Neutrophil (primary cell): ENCODE measurements at regions not wholly inside any gene's neighbourhood (a gene's known extent, or its start where the extent isn't known, plus 50 kb on each side); places are given as distances from the start of the nearest gene placed in this dataset.

ENCODE experiments used
- H3K27ac ChIP-seq: fragments of 200-600 bp; sonication (generic); 2 replicates; pipeline ENCODE4 v1.5.1; 2016; ENCODE audit warnings: mild to moderate bottlenecking, moderate library complexity
- H3K27me3 ChIP-seq: fragments of 200-600 bp; sonication (generic); 2 replicates; pipeline ENCODE4 v1.6.0; 2016; ENCODE audit warnings: mild to moderate bottlenecking
- H3K36me3 ChIP-seq: fragments of 200-600 bp; sonication (generic); 2 replicates; pipeline ENCODE4 v1.5.1; 2017
- H3K4me1 ChIP-seq, 2 experiments: fragments of 200-600 bp in 1 of 2; sonication (generic) in 1 of 2; 1 replicate in 1 of 2; 2 replicates in 1 of 2; pipeline versions ENCODE4 v1.5.1 to v1.6.1; 2013 to 2016; ENCODE audit warnings: low read depth in 1 of 2, low read length in 1 of 2, mild to moderate bottlenecking in 1 of 2, moderate library complexity in 1 of 2; ENCODE audit not compliant: control insufficient read depth in 1 of 2, insufficient read depth in 1 of 2
- H3K4me3 ChIP-seq, 2 experiments: fragments of 200-600 bp in 1 of 2; sonication (generic) in 1 of 2; 1 replicate in 1 of 2; 2 replicates in 1 of 2; pipeline ENCODE4 v1.5.1; 2013 to 2016; ENCODE audit warnings: low read depth in 1 of 2, low read length in 1 of 2, mild to moderate bottlenecking in 1 of 2, moderate library complexity in 1 of 2
- H3K9me3 ChIP-seq: fragments of 200-600 bp; sonication (generic); 2 replicates; pipeline ENCODE4 v1.5.1; 2016
- TF ChIP-seq, protein P1 (sequence below): fragments of 200-600 bp; sonication (generic); IDR thresholded peaks from 2 replicates; pipeline ENCODE4 v1.5.1; 2016; ENCODE audit warnings: antibody characterized with exemption

DNA sequence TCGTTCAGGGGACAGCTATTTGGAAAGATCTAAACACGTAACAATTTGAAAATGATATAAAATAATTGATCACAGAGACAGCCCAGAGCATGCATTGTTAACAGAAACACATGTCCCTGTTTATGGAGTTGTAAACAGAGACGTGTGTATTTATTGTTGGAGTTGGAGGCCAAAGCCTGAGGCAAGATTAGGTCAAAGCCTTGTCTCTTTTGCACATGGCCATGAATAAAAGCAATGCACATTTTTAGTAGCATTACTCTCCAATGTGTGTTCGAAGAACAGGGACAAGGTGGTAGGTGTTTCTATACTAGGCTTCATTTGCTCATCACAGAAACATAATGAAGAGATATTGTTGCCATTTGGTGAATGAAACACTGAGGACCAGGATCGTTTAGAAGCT, 841.5 kb upstream of the FANCL start:
- Histone ChIP-seq H3K27ac (no peak overlapping the region), H3K9me3 (no peaks in the 10 kb centered on the region)
- TF ChIP-seq, protein P1, sequence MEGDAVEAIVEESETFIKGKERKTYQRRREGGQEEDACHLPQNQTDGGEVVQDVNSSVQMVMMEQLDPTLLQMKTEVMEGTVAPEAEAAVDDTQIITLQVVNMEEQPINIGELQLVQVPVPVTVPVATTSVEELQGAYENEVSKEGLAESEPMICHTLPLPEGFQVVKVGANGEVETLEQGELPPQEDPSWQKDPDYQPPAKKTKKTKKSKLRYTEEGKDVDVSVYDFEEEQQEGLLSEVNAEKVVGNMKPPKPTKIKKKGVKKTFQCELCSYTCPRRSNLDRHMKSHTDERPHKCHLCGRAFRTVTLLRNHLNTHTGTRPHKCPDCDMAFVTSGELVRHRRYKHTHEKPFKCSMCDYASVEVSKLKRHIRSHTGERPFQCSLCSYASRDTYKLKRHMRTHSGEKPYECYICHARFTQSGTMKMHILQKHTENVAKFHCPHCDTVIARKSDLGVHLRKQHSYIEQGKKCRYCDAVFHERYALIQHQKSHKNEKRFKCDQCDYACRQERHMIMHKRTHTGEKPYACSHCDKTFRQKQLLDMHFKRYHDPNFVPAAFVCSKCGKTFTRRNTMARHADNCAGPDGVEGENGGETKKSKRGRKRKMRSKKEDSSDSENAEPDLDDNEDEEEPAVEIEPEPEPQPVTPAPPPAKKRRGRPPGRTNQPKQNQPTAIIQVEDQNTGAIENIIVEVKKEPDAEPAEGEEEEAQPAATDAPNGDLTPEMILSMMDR = no peak

DNA sequence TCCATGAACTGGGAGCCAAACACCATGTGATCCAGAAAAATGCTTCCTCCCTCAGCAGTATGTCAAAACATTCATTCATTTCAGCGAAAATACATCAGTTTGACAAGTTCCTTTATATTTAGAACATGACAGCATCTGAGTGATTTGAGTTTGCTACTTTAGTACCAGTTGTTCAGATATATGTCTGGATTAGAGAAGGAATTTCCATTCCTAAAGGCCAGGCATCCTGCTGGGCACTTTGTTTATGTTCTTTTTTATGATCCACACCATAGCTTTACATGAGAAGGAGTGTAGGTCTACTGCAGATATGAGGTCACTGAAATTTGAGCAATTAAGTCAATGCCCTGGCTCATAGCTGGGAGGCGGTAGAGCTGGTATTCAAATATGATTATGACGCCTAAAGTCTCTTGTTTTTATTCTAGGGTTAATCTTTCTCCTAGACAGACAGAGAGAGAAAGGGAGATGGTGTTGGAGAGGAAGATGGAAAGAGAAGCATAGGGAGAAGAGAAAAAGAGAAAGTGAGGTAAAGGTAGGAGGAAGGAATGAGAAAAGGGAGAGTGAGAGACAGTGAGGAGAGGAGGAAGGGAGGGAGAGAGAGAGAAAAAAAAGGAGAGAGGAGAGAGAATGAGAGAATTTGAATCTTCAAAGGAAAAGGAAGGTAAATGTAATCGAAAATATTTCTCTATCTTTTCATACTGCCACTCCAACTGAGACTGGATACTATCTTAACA, 839.5 kb upstream of the FANCL start:
- Histone ChIP-seq H3K36me3 (no peaks in the 10 kb centered on the region), H3K27ac (no peak overlapping the region), H3K9me3 (no peaks in the 10 kb centered on the region), H3K4me1 (no peaks in the 10 kb centered on the region), H3K4me3 (no peak overlapping the region), H3K27me3 (no peaks in the 10 kb centered on the region)
- TF ChIP-seq, protein P1 = no peak

More for the DNA sequence above, 841.5 kb upstream of the FANCL start:
- Histone ChIP-seq H3K36me3 (no peaks in the 10 kb centered on the region), H3K4me1 (no peaks in the 10 kb centered on the region), H3K27me3 (no peaks in the 10 kb centered on the region), H3K4me3 (no peak overlapping the region)

DNA sequence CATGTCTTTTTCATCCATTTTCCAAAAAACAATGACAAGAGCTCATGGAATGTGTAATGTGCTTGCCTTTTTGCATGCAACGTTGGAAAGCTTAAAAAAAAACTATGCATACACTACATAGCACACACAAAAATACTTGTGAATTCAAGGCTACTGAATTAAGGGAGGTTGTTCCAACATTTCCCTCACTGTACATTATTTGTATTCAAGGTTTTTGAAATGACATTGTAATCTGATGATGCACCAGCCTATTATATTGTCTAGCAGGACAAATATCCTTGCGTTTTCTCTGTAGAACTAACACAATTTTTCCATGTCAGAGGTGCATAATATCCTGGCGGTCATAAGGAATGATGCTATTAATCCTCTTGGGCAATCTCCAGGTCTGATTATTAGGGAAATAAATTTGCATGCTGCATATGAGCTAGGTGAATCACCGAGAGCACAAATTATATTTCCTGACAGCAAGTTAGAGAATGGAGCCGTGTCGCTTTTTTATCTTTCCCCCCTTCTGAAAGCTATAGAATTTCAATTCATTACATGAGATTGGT, 836.9 kb upstream of the FANCL start:
- H3K9me3 ChIP-seq = no peaks in the 10 kb centered on the region
- no peak overlapping the region for H3K27ac ChIP-seq
- no peaks in the 10 kb centered on the region for H3K36me3 ChIP-seq
- no peaks in the 10 kb centered on the region for H3K4me1 ChIP-seq
- TF ChIP-seq, protein P1 = no peak
- no peaks in the 10 kb centered on the region for H3K27me3 ChIP-seq
- H3K4me3 ChIP-seq = no peak overlapping the region

DNA sequence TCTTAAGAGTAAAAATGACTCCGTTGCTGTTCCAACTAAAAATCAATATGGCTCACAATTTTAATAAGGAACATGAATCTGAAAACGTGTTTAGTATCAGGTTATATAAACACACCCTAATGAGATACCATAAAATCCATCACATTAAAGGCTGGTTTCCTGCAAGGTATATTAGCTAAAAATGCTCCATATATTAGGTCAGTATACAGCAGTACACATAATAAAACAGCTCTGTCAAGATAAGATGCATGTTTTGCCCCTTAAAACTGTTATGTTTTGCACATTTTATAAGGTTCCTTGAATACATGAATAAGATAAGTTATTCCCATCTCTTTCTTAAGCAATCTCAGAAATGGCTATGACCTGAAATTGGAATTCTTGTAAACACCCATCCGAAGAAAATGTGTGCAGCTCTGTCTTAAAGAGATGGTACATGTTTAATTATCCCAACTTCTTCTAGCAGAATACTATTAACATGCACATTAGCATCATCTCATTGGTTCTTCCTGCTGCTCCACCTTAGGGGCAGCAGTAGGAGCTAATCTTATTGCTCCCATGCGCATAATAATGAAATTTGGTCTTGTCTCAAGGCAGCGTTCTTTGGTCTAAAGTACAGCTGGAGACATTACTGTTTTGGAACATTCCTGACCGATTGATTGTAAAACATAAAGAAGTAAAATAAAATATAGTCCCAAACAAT, 836.1 kb upstream of the FANCL start:
- H3K36me3 ChIP-seq = no peaks in the 10 kb centered on the region
- no peak overlapping the region for H3K27ac ChIP-seq
- H3K9me3 ChIP-seq = no peaks in the 10 kb centered on the region
- no peaks in the 10 kb centered on the region for H3K4me1 ChIP-seq
- no peak overlapping the region for H3K4me3 ChIP-seq
- TF ChIP-seq, protein P1 = no peak
- H3K27me3 ChIP-seq = no peaks in the 10 kb centered on the region

DNA sequence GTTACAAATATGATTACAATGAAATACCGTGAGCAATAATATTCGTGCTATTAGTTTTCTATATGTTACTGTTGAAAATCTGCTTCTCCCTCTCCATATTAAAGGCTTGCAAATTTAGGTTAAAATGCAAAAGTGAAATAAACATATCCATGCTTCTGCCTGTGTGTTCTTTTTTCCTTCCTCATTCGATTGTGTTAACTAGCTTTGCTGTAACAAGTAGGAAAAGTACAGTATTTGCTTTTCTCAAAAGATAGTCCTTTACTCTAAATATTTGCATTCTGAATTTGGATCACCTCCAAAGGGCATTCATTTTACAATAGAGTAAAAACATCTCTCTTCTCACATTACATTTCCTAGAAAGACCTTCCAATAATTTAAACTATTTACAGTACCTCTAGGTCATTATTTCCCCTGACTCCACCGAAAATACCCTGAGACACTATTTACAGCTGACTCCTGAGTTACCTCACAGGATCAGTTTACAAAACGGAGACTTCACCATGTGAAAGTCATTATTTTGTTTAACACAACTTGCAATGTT, 835.0 kb upstream of the FANCL start:
- Histone ChIP-seq H3K27me3 (no peaks in the 10 kb centered on the region), H3K27ac (no peak overlapping the region), H3K9me3 (no peaks in the 10 kb centered on the region), H3K4me3 (no peak overlapping the region), H3K36me3 (no peaks in the 10 kb centered on the region), H3K4me1 (no peaks in the 10 kb centered on the region)
- TF ChIP-seq, protein P1 = no peak
